Activated gamma-delta T cell treated with anti-CD3 and anti-CD28 coated beads, Interleukin-2, amount 50 U/mL, for 16 hours (primary cell): ENCODE measurements at regions not wholly inside any gene's neighbourhood (a gene's known extent, or its start where the extent isn't known, plus 50 kb on each side); places are given as distances from the start of the nearest gene placed in this dataset.

Experiments
- DNase-seq: peaks from one replicate; pipeline ENCODE4 v3.0.0-alpha.2; 2020; ENCODE audit warnings: low read depth

DNA sequence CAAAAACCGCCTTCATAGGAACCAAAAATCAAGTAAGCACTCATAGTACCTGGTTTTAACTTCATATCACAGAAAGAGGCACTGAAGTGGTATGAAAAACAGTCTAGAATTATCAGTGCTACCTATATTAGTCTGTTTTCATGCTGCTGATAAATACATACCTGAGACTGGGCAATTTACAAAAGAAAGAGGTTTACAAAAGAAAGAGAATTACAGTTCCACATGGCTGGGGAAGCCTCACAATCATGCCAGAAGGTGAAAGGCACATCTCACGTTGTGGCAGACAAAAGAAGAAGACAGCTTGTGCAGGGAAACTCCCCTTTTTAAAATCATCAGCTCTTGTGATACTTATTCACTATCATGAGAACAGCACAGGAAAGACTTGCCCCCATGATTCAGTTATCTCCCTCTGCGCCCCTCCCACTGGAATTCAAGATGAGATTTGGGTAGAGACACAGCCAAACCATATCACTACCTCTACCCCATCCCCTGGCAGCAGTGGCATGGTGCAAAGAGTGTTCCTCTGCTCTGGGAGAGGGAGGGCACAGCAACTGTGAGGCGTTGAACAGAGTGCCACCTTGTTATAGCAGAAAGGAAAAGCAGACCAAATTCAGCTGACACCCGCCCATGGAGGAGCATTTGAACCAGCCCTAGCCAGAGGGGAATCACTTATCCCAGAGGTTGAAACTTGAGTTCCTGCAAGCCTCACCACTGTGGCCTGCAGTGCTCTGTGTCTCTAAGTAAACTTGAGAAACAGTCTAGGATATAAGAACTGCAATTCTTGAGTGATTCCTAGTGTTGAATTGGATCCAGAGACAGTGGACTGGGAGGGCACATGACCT is 61.9 kb upstream of the PTPRZ1 start:
- DNase-seq = no peak

DNA sequence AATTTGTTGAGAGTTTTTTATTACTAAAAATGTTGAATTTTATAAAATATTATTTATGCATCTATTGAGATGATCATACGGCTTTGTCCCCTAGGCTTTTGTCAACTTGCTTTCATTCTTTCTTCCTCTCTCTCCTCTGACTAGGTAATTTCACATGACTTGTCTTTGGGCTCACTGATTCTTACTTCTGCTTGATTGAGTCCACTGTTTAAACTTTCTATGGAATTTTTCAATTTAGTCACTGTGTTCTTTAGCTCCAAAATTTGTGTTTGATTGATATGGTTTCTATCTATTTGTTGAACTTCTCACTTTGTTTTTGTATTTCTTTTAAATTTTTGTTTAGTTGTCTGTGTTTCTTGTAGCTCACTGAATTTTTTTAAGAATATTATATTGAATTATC is 65.9 kb upstream of the PTPRZ1 start:
- no peak for DNase-seq

DNA sequence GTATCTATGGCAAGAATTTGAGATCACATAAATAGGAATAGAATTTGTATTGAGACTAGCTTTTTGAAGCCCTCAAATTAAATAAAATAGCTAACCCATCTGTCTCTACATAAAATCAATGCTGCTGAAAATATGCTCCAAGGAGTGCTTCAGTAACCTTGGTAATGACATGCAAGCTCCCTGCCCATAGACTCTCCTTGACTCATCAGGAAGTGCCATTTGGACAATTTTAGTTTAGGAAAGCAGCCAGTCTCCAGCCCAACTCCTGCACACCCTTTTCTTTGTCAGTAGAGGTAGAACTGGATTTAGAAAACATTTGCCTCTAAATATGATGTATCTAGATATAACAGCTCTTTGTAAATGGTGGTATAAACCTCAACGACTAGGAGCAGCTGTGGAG is 69.9 kb upstream of the PTPRZ1 start:
- no peak for DNase-seq

DNA sequence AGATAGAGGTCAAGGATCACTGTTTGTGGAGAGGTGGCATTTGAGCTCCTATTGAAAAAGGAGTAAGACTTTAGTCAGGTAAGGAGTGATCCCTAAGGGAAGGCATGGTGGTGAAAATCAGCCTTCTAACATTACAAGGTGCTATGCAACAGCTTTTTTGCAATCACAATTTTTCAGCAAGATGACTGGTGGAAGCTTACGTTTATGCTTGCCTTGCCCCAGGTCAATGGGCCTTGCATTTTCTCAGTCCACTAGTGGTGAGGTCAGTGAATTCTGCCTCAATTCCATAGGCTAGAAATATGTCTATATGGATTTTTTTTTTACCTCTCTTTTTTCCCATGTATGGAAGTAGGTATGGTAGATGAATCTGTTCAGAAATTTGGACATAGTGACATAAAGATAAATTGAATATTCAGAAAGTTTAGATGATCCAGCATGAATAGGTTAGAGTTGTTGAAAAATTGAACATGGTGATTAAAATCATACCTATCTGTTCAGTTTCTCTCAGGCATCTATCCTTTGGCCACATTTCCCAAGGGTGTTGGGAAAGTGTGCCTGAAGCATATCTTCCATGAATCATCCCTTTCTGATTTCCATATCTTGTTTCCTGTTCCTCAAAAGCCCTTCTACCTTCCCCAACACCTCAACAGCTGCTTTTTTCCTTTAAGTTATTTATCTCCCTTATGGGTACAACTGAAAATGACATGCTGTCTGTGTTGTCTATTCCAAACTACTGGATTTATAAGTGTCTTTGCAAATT is 71.9 kb upstream of the PTPRZ1 start:
- DNase-seq = no peak

DNA sequence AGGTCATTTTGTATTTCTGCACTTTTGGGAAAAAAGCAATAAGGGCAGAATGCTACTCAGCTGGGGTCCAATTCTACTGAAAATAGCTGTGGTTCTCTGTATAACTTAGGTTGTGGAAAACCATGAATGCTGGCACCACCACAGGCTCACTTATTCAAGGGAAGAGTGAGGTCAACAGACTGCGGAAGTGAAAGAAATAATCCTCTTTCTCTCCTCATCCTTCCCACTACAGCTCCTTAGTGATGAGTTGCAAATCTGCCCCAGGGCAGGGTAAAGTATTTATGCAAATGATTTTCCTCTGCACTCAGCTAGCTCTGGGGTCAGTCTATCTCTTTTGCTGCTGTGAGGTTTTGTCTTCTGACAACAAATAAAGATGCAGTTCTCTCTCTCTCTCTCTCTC is 74.1 kb upstream of the PTPRZ1 start:
- no peak for DNase-seq

DNA sequence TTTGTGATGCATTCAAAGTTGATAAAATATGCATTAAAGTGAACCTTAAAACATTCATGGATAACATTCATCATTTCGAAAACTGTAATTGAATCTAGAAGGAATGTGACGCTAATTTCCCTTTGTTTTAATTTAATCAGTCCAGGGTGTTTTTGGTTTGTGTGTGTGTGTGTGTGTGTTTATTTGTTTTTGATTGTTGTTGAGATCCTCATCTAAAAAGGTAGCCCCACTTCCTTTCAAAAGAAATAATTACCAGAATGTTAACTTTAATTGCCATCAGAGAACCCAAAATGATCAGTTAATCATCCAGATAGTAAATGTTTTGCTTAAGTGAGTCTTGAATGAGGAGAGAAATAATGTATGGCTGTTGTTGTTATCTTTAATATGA is 74.5 kb upstream of the PTPRZ1 start:
- no peak for DNase-seq

DNA sequence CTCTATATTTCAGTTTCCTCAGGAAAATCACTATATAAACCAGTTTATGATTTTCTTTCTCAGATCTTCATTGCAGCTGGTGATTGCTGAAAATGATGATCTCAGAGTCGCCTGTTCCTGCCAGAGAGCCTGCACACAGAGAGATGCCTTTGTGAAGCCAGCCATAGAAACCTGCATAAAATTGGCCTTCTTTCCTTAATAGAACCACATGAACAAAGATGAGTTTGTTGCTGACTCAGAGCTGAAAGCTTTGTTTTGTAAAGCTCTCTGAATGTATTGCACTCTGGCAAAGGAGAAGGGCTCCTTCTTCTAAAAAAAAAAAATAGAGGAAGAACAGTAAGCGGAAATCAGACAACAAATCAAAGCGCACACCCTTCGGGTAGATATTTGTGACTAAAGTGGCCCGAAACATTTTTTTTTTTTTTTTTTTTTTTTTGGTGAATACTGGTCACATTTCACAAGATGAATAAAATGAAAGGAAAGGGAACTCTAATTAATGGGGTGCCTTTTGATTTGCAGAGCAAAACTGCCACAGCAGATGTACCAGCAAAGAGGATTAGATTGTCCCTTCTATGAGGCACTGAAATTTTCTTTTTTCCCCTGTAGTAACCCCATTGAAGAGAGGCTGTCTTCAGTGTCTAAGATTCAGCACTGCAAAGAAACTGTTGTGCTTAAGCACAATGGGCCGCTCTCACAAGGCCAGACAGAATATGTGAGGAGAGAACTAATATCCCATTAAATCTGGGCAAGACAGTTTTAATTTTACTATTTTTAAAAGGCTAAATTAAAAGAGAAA is 75.1 kb upstream of the PTPRZ1 start:
- DNase-seq = no peak

DNA sequence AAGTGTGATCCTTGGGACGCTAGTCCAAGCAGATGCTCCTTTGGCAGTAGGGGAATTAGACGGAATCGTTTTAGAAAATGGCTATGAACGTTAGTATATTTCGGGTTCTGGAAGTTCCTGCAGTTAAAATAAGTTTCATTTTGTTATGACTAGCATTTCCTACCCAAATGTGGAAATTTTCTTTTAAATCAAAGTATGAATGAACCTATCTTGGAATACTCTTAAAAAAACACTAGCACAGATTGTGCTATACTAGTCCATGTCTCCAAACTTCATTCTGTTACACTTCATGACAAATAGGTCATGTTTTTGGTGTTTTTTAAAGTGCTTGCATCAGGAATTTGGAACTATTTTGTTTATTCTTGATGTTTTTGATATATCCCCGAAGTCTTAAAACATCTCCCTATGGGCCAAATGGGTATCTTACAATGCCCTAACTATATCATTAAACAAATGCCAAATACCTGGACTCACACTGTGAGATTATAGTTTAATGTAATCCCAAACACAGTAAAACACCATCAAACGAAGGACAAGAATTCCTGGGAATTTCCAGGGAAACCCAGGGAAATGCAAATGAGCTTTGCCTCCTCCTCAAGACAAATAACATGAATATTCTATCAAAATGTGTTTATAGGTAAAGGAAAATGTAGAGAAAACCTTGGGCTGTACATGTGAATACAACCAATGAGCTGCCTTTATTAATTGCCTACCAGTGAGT is 75.9 kb upstream of the PTPRZ1 start:
- DNase-seq = no peak

DNA sequence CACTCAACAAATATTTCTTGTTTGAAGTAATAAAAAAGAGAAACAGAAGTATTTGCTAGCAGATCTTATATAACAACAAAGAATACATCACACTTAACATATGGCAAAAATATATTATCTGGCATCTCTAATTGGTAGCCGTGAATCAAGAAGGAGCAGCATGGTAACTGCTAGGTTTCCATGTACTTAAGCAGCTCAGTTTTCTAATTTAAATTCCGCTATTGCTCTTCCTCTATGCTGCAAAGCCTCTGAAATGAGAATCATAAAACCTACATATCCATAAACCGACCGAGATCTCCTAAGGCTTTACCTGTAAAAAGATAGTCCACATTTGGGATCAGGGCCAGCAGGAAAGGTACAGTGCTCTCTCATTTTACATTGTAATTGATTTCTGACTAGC is 76.6 kb upstream of the PTPRZ1 start:
- no peak for DNase-seq

DNA sequence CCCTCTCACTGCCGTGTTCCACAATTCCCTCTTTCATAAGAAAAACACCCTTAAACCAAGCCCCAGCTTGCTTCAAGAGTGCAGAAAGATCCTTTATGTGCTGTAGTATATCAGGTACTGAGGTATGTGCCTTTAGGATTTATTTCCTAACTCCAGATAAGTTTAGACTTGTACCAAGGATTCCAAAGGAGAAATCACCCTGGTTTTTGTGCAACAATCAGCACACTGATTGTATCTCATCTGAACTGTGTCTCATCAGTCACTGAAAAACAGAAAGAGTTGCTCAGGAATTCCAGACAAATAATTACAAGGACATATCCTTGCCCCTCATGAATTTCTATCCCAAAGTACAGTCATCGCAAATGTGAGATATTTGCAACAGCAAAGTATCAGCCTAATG is 77.2 kb upstream of the PTPRZ1 start:
- DNase-seq = no peak

DNA sequence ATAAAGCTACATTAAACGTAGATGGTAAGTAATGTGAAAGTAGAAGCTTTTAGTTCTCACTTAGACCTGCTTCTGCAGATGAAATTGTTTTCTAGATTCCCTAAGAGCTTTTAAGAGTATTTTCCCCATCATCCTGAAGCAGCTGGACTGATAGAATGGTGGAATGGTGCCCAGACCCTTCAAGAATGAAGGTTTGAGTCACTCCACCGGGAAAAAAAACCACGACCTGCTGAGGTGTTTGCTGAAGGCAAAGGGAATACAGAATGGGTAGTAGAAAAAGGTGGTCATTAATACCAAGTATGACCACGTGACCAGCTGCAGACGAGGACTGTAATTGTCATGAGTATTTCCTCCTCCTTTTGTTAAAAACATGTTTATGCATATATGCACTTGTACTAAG is 79.2 kb upstream of the PTPRZ1 start:
- DNase-seq = no peak

DNA sequence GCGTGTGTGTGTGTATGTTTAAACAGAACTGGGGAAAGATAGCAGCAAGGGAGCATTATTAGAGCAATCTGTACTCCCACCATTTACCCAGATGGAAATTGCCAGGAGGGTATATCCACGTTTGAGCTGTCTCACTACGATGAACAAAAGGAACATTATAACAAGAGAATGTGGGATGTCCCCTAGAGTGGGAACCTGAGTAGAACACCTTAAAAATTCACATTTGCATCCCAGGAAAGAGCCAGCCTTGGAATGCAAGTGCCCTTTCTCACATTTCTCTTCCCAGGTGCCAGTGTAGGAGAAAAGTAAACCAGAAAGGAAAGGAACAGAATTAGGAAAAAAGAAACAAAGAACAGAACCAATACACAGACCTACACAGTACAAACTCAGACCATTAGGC is 95.3 kb upstream of the PTPRZ1 start:
- no peak for DNase-seq

DNA sequence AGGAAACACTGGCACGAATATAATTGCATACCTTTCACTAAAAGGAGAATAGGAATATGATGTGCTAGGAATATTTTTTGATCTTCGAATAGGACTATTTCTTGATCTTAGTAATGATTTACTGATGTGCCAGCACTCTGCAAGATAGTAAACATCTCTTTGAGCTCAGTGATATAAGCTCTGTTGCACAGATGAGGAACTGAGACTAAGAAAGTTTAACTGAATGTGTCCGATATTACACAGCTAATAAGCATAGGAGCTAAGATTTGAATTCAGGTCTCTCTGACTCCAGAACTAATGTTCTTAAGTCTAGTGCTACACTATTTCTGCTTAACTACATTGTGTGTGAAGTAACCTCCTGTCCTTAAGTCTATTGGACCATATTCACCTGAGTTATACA is 98.4 kb upstream of the PTPRZ1 start:
- DNase-seq = no peak

DNA sequence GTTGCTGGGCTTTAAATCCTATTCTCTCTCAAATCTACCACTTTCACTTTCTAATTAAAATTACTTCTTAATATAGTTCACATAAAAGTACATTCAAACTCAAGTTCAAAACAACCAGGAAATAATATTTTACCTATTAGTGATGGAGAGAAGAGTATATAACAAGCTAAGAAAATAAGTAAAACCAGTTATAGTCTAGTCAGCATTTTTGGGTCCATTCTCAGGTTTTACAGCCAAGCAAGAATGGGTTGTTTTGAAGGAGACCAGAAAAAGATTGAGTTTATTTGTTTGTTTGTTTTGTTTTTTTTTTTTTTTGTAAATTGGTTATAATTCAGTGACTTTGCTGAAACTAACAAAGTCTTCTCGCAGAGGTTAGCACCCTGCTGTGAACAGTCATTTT is 106.3 kb upstream of the PTPRZ1 start:
- no peak for DNase-seq

DNA sequence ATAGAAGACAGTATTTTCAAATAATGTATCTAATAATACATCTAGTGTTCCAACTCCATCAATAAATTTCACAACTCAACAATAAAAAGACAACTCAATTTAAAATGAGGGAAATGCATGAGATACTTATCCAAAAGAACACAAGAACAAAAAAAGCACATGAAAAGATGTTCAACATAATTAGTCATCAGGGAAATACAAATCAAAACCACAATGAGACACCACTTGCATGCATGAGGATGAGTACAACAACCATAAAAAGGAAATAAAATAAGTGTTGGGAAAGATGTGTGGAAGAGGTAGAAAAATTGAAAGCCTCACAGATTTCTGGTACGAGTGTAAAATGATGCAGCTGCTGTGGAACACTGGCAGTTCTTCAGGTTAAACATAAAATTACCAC is 111.6 kb upstream of the PTPRZ1 start:
- no peak for DNase-seq

DNA sequence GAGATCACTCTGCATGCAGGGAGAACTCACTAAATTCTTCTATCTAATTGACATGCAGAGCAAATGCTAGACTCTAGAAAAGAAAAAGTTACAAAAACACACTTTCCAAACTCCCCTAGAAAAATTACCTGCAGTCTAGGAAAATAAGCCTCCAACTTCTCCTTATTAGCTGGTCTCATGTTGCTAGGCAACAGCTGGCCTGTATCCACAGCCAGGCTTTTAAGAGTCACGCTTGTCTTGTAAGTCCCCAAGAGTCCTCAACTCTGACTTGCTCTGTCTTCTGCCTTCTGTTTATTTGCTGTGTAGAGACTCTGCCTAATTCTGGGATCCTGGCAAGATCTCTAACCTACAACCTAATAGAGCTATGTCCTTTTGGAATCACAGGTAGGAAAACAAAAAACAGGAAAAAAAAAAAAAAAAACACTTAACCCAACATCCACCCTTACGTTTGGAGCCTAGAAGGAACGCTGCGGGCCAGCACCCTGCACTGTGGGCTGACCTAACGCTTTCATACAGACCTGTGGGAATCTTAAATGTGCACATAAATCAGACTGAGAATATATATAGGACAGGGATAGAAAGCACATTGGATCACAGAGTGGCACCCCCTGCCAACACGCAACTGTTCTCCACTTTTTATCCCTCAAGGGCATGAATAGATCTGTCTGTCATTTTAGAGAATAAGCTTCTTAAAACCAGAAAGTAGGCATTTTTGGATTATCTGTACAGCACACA is 117.0 kb upstream of the PTPRZ1 start:
- DNase-seq = no peak

DNA sequence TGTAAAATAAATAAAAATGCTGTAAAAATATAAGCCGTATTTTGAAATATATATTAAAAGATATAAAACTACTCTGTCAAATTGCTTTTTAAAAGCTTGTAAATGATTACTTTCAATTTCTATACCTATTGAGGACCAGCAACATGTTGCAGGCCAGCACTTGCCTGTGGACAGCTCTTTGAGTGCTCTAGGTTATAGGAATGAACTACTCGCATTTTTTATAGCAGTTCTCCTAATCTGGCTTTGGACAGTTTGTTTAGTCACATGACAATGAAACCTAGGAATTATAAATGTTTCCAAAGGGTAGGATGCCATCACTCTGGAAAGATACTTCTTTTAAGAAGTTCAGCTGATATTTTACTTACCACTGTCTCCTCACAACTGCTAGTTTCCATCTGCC is 117.7 kb upstream of the PTPRZ1 start:
- DNase-seq = no peak

DNA sequence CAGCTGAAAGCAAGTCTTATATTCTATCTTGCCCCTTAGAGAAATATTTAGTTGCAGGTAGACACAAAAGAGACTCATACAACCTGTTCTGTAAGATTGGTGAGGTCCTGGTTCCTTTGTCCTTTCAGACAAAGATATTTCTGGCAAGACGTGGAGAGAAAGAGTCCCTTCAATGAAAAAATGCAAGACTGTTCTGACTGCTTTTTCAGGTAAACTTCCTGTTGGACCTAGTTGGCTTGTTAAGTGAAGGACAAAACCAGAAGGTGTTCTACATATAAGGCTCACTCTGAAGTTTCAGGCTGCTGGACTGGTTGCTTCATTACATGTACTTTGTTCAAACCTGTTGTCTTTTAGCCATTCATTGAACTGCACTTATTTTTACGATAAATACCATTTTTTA is 119.0 kb upstream of the PTPRZ1 start:
- no peak for DNase-seq

DNA sequence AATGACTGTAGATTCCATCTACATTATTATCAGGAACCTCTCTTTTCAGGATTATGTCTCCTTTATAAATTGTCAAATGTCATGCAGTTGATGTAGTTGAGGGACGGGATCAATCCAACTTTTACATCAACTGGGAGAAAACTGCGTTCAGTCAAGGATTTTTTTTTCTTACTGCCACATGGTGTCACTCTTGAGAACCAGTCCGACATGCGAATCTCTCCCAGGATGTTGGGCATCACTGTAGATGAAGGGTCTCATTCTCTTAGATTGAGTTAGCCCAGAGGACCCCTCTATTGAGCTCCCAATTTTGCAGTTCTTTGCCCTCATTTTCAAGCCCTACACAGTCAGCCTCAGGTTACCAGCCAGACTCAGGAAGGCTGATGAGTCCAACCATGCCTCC is 120.3 kb upstream of the PTPRZ1 start:
- no peak for DNase-seq

DNA sequence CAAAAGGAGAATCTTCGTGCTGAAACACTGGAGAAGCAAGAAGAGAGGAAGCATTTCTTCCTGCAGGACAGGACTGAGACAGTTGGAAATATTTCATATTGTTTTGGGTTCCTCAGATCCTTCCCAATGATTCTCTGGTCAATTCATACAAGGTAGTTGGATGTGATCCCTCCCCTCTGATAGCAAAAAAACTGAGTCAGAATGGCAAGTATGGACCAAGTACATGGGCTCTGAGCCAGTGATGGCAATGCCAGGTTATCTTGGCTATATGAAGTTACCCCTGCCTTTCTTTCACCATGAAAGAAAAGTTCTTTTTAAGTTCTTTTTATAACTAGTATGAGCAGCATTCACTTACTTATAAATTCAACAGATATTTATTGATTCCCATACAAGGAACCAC is 124.4 kb upstream of the PTPRZ1 start:
- DNase-seq = no peak

DNA sequence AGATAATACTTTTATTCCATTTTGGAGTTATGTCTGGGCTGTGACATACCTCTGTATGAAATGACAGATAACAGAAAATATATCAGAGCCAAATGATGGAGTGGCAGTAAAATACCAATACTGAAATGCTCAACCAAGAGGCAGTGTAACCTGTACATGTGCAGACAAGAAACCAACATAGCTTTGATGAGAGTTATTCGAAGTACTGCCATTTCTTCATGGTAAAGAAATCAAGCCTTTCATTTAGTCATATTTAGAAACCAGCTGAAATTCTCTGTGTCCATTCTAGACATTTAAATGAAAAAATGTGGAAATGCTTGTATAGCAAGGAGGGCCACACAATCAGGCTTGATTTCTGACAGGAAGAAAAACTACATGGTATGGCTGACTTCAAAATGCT is 127.1 kb upstream of the PTPRZ1 start:
- no peak for DNase-seq

DNA sequence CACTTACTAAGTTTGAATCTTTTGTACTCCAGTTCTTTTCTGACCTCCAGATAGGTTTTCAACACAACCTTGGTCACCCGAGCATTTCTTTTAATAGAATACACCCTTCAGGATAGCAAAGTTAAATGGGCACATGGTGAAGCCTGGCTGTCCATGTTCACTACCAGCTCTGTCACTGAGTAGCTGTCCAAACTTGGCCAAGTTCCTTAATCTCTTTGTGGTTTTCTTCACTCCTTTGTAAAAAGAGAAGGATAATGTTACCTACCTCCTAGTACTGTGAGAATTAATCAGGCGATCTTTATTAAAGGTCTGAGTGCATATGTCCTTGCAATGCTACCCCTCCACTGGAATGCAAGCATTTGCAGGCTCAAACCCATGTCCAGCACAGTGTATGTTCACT is 128.1 kb upstream of the PTPRZ1 start:
- DNase-seq = no peak
